H1 (cell line): ENCODE measurements at regions not wholly inside any gene's neighbourhood (a gene's known extent, or its start where the extent isn't known, plus 50 kb on each side); places are given as distances from the start of the nearest gene placed in this dataset.

ENCODE experiments used
- CTCF ChIA-PET: fragments of 300-600 bp; sonication (Branson Sonifier 250); formaldehyde crosslinking; loops from one replicate; lab custom pipeline; 2021; ENCODE audit not compliant: partially characterized antibody; lab: Charles Lee
- POLR2A ChIA-PET: fragments of 300-600 bp; sonication (Branson Sonifier 250); formaldehyde crosslinking; loops from one replicate; lab custom pipeline; 2021; ENCODE audit warnings: inconsistent platforms; ENCODE audit not compliant: partially characterized antibody; lab: Charles Lee
- DNase-seq, 2 experiments: peaks; one replicate each; pipeline versions ENCODE4 v3.0.0 to v3.0.0-alpha.2; 2010 to 2022; ENCODE audit warnings: low spot score in 2 of 2, low read depth in 1 of 2, mixed read lengths in 1 of 2
- FAIRE-seq: peaks from 2 replicates; lab custom pipeline; 2011; peaks lifted over from hg19 to GRCh38; lab: Jason Lieb, UNC
- H2AFZ ChIP-seq: 2 replicates; pipeline ENCODE4 v1.8.1; 2012; ENCODE audit warnings: low read length, inconsistent platforms
- H2AK5ac ChIP-seq: 2 replicates; pipeline ENCODE4 v1.6.1; 2013; ENCODE audit warnings: low read depth, low read length
- H2BK120ac ChIP-seq: replicated peaks from 2 replicates; pipeline ENCODE3; 2013; ENCODE audit warnings: low read depth, low read length, inconsistent platforms
- H2BK12ac ChIP-seq: 2 replicates; pipeline ENCODE4 v1.6.1; 2013; ENCODE audit warnings: low read depth, low read length
- H2BK15ac ChIP-seq: 2 replicates; pipeline ENCODE4 v1.6.1; 2013; ENCODE audit warnings: low read length
- H2BK20ac ChIP-seq: 2 replicates; pipeline ENCODE4 v1.6.1; 2013; ENCODE audit warnings: low read length
- H2BK5ac ChIP-seq: 2 replicates; pipeline ENCODE4 v1.6.1; 2013; ENCODE audit warnings: low read depth, low read length
- H3K14ac ChIP-seq: 2 replicates; pipeline ENCODE4 v1.6.1; 2013; ENCODE audit warnings: inconsistent platforms; ENCODE audit not compliant: insufficient read length
- H3K18ac ChIP-seq: 2 replicates; pipeline ENCODE4 v1.6.1; 2013; ENCODE audit warnings: low read length; ENCODE audit errors: extremely low read depth
- H3K23ac ChIP-seq: 2 replicates; pipeline ENCODE4 v1.6.1; 2013; ENCODE audit warnings: inconsistent platforms; ENCODE audit not compliant: insufficient read length
- H3K23me2 ChIP-seq: 2 replicates; pipeline ENCODE4 v1.6.1; 2013; ENCODE audit warnings: low read depth, low read length
- H3K27ac ChIP-seq: 2 replicates; pipeline ENCODE4 v1.6.1; 2011; ENCODE audit warnings: low read depth, low read length, inconsistent platforms
- H3K27me3 ChIP-seq, 4 experiments: replicated peaks in 1 of 4; 1 replicate in 1 of 4; 2 replicates in 3 of 4; pipeline versions ENCODE4 v1.6.1 to v1.8.1; 2011 to 2013; ENCODE audit warnings: low read length in 3 of 4, mild to moderate bottlenecking in 3 of 4, inconsistent platforms in 2 of 4, mixed read lengths in 2 of 4, moderate library complexity in 1 of 4; ENCODE audit not compliant: control insufficient read depth in 3 of 4, insufficient read depth in 3 of 4; ENCODE audit errors: extremely low read depth in 1 of 4
- H3K36me3 ChIP-seq, 4 experiments: 2 replicates each; pipeline versions ENCODE4 v1.6.1 to v1.8.1; 2011 to 2013; ENCODE audit warnings: mild to moderate bottlenecking in 4 of 4, low read length in 3 of 4, moderate library complexity in 2 of 4, control low read depth in 1 of 4, inconsistent platforms in 1 of 4; ENCODE audit not compliant: insufficient read depth in 4 of 4, control insufficient read depth in 2 of 4
- H3K4ac ChIP-seq: replicated peaks from 2 replicates; pipeline ENCODE3; 2013; ENCODE audit warnings: low read length, low read depth, mixed read lengths, inconsistent platforms; ENCODE audit not compliant: insufficient read length
- H3K4me1 ChIP-seq, 4 experiments: replicated peaks in 1 of 4; 1 replicate in 1 of 4; 2 replicates in 3 of 4; pipeline versions ENCODE4 v1.6.1 to v1.8.1; 2011 to 2013; ENCODE audit warnings: low read length in 3 of 4, inconsistent platforms in 2 of 4, mixed read lengths in 1 of 4; ENCODE audit not compliant: insufficient read depth in 4 of 4, control insufficient read depth in 3 of 4
- H3K4me2 ChIP-seq, 2 experiments: 2 replicates each; pipeline versions ENCODE4 v1.6.1 to v1.8.1; 2011 to 2013; ENCODE audit warnings: low read depth in 2 of 2, low read length in 2 of 2, control low read depth in 1 of 2, inconsistent platforms in 1 of 2, mild to moderate bottlenecking in 1 of 2; ENCODE audit not compliant: insufficient read depth in 1 of 2
- H3K4me3 ChIP-seq, 4 experiments: fragments of 200-600, 300-600 bp in 1 of 4; sonication (generic), shearing (Covaris generic), sonication (Bioruptor Twin) in 1 of 4; 2 replicates each; pipeline versions ENCODE4 v1.5.1 to v1.8.1; 2011 to 2016; ENCODE audit warnings: low read length in 4 of 4, low read depth in 3 of 4, control low read depth in 2 of 4, inconsistent platforms in 2 of 4, mild to moderate bottlenecking in 2 of 4, mixed read lengths in 1 of 4, moderate library complexity in 1 of 4; ENCODE audit not compliant: insufficient read depth in 2 of 4; ENCODE audit errors: extremely low read depth in 1 of 4
- H3K56ac ChIP-seq: replicated peaks from 2 replicates; pipeline ENCODE3; 2013; ENCODE audit warnings: low read depth, mild to moderate bottlenecking, mixed read lengths, low read length, inconsistent platforms; ENCODE audit not compliant: insufficient read length
- H3K79me1 ChIP-seq: 2 replicates; pipeline ENCODE4 v1.6.1; 2013; ENCODE audit warnings: low read depth, low read length, control low read depth
- H3K79me2 ChIP-seq, 2 experiments: 2 replicates each; pipeline versions ENCODE4 v1.6.1 to v1.8.1; 2012 to 2013; ENCODE audit warnings: low read length in 2 of 2, mild to moderate bottlenecking in 2 of 2, inconsistent platforms in 1 of 2; ENCODE audit not compliant: insufficient read depth in 2 of 2, control insufficient read depth in 1 of 2
- H3K9ac ChIP-seq, 4 experiments: replicated peaks in 1 of 4; 1 replicate in 1 of 4; 2 replicates in 3 of 4; pipeline versions ENCODE4 v1.6.1 to v1.8.1; 2011 to 2013; ENCODE audit warnings: low read depth in 3 of 4, low read length in 3 of 4, control low read depth in 2 of 4, mild to moderate bottlenecking in 2 of 4, moderate library complexity in 2 of 4, inconsistent platforms in 1 of 4; ENCODE audit errors: extremely low read depth in 1 of 4
- H3K9me3 ChIP-seq, 2 experiments: 2 replicates each; pipeline versions ENCODE4 v1.6.1 to v1.8.1; 2012 to 2013; ENCODE audit warnings: mild to moderate bottlenecking in 2 of 2, moderate library complexity in 2 of 2, control low read depth in 1 of 2, inconsistent platforms in 1 of 2, low read depth in 1 of 2, low read length in 1 of 2, mixed read lengths in 1 of 2; ENCODE audit not compliant: insufficient read depth in 2 of 2
- H4K20me1 ChIP-seq, 2 experiments: replicated peaks in 1 of 2; 2 replicates each; pipeline versions ENCODE3 to v1.8.1; 2011 to 2013; ENCODE audit warnings: inconsistent platforms in 2 of 2, low read length in 2 of 2, mild to moderate bottlenecking in 1 of 2; ENCODE audit not compliant: insufficient read depth in 2 of 2, control insufficient read depth in 1 of 2
- H4K5ac ChIP-seq: 2 replicates; pipeline ENCODE4 v1.6.1; 2013; ENCODE audit warnings: low read length, low read depth, mixed read lengths, inconsistent platforms; ENCODE audit not compliant: insufficient read length
- H4K8ac ChIP-seq: 2 replicates; pipeline ENCODE4 v1.8.0; 2013; ENCODE audit warnings: mild to moderate bottlenecking, moderate library complexity, low read length, inconsistent platforms; ENCODE audit not compliant: insufficient read depth; ENCODE audit errors: extremely low read depth
- H4K91ac ChIP-seq: replicated peaks from 2 replicates; pipeline ENCODE3; 2013; ENCODE audit warnings: low read length, mixed read lengths, inconsistent platforms; ENCODE audit not compliant: insufficient read length
- CBX5 ChIP-seq: fragments of 300-800, 300-1000 bp; sonication (generic); IDR thresholded peaks from 2 replicates; pipeline ENCODE4 v1.7.1; 2016; ENCODE audit warnings: antibody characterized with exemption, low read length, low read depth
- CBX8 ChIP-seq: fragments of 300-800, 300-1000 bp; sonication (generic); IDR thresholded peaks from 2 replicates; pipeline ENCODE4 v1.7.1; 2016; ENCODE audit warnings: low read depth, low read length, borderline replicate concordance
- CTBP2 ChIP-seq: IDR thresholded peaks from 2 replicates; pipeline ENCODE4 v1.7.0; 2011; ENCODE audit warnings: borderline replicate concordance, mild to moderate bottlenecking, moderate library complexity, mixed read lengths, low read length; ENCODE audit not compliant: insufficient read depth, insufficient read length
- FOSL1 ChIP-seq: IDR thresholded peaks from 2 replicates; pipeline ENCODE4 v1.6.1; 2011; ENCODE audit warnings: mild to moderate bottlenecking, low read depth, low read length, moderate library complexity; ENCODE audit not compliant: insufficient read depth
- HDAC6 ChIP-seq: IDR thresholded peaks from one replicate; pipeline ENCODE4 v1.7.1; 2012; ENCODE audit warnings: low read depth, mild to moderate bottlenecking, inconsistent platforms, low read length, moderate library complexity
- POU5F1 ChIP-seq: IDR thresholded peaks from 2 replicates; pipeline ENCODE4 v1.6.1; 2011; ENCODE audit warnings: low read depth, mild to moderate bottlenecking, low read length, moderate library complexity
- RXRA ChIP-seq: IDR thresholded peaks from 2 replicates; pipeline ENCODE4 v1.6.1; 2011; ENCODE audit warnings: low read depth, mild to moderate bottlenecking, low read length, moderate library complexity; ENCODE audit not compliant: insufficient read depth
- SP4 ChIP-seq: IDR thresholded peaks from 2 replicates; pipeline ENCODE4 v1.6.1; 2012; ENCODE audit warnings: low read length, inconsistent platforms
- SUZ12 ChIP-seq: fragments of 200-600 bp; sonication (generic); IDR thresholded peaks from 2 replicates; pipeline ENCODE4 v1.6.1; 2012; ENCODE audit warnings: mild to moderate bottlenecking, inconsistent platforms, low read length, moderate library complexity, mixed read lengths
- WGBS, 2 experiments: shearing (Covaris generic) in 1 of 2; methylation state at CpG; one replicate each; pipeline versions ENCODE4 v1.1.6 to v1.1.7; 2013 to 2015; ENCODE audit warnings: low lambda C conversion rate in 2 of 2, mixed read lengths in 2 of 2, inconsistent platforms in 1 of 2, low coverage in 1 of 2, missing lambda C conversion rate in 1 of 2; ENCODE audit not compliant: insufficient replicate concordance in 2 of 2, insufficient coverage in 1 of 2, insufficient read length in 1 of 2; ENCODE audit errors: extremely low coverage in 1 of 2, missing lambda C conversion rate in 1 of 2; 5-methylcytosine and 5-hydroxymethylcytosine counted together
- TF ChIP-seq, protein P1 (sequence below): IDR thresholded peaks from 2 replicates; pipeline ENCODE4 v1.6.1; 2011; ENCODE audit warnings: low read length, improper control_type of control experiment

DNA sequence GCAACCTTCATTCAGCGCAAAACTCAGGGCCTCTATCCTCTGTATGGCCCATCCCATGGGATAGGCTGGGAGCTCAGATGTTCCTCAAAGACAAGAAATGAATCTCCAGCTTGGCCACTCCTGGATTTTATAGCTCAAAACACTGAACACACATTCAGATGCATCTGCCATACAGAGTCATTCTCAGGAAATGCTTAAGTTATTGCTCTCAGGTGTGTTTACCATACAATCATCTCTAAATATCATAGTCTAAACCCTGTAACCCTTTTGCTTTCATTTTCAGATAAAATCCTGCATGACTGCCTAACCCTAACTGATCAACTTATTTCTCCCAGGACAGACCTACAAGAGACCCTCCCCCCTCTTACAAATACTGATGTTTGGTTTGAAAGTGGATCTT lies 140.9 kb upstream of the FMR1 start:
- ChIA-PET POLR2A (no interaction called here), CTCF (no interaction called here)
- FAIRE-seq, result no peak

More for the DNA sequence above, 140.9 kb upstream of the FMR1 start:
- Histone ChIP-seq H3K79me1 (no peaks in the 10 kb centered on the region), H3K18ac (no peak overlapping the region), H3K9ac (no peak overlapping the region), H2AK5ac (no peak overlapping the region), H2AFZ (no peak overlapping the region), H4K91ac (no peak overlapping the region), H3K14ac (no peak overlapping the region), H3K79me2 (no peaks in the 10 kb centered on the region), H4K20me1 (no peaks in the 10 kb centered on the region), H3K4ac (no peak overlapping the region), H2BK5ac (no peak overlapping the region), H3K4me2 (no peak overlapping the region), H3K23me2 (no peaks in the 10 kb centered on the region), H3K36me3 (no peaks in the 10 kb centered on the region), H3K56ac (no peak overlapping the region), H2BK20ac (no peak overlapping the region), H2BK15ac (no peak overlapping the region), H3K4me3 (no peak overlapping the region), H3K23ac (no peak overlapping the region), H3K27me3 (no peaks in the 10 kb centered on the region), H4K5ac (no peak overlapping the region), H2BK12ac (no peak overlapping the region), H3K9me3 (no peaks in the 10 kb centered on the region), H4K8ac (no peak overlapping the region), H2BK120ac (no peak overlapping the region), H3K4me1 (no peaks in the 10 kb centered on the region), H3K27ac (no peak overlapping the region)
- WGBS, 2 experiments, result 83% methylated on average over 1 of the region's 1 CpG; no CpG with 5 or more reads in 1 of the 2 experiments
- no peak for DNase-seq
- TF ChIP-seq HDAC6 (no peak), CBX8 (no peak), SUZ12 (no peak), SP4 (no peak), CTBP2 (no peak), RXRA (no peak), CBX5 (no peak), POU5F1 (no peak), FOSL1 (no peak)
- TF ChIP-seq, protein P1, sequence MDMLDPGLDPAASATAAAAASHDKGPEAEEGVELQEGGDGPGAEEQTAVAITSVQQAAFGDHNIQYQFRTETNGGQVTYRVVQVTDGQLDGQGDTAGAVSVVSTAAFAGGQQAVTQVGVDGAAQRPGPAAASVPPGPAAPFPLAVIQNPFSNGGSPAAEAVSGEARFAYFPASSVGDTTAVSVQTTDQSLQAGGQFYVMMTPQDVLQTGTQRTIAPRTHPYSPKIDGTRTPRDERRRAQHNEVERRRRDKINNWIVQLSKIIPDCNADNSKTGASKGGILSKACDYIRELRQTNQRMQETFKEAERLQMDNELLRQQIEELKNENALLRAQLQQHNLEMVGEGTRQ, result no peak
